ENCODE measurements at regions not wholly inside any gene's neighbourhood (a gene's known extent, or its start where the extent isn't known, plus 50 kb on each side); places are given as distances from the start of the nearest gene placed in this dataset.

GRCh38 chr11:23272095-23272494 lies 411.8 kb upstream of the CCDC179 start:
- TF ChIP-seq CTCF (IDR thresholded peaks at IDR 0.05; ENCODE audit: insufficient read depth, low read depth, low read length) (no peak), EZH2 (IDR thresholded peaks at IDR 0.05; ENCODE audit: insufficient read depth, low read length) (no peak)
